ENCODE measurements at regions not wholly inside any gene's neighbourhood (a gene's known extent, or its start where the extent isn't known, plus 50 kb on each side); places are given as distances from the start of the nearest gene placed in this dataset.
A peak's percentile ranks its signal among the peaks of the same experiment; 100 is the strongest.

DNA sequence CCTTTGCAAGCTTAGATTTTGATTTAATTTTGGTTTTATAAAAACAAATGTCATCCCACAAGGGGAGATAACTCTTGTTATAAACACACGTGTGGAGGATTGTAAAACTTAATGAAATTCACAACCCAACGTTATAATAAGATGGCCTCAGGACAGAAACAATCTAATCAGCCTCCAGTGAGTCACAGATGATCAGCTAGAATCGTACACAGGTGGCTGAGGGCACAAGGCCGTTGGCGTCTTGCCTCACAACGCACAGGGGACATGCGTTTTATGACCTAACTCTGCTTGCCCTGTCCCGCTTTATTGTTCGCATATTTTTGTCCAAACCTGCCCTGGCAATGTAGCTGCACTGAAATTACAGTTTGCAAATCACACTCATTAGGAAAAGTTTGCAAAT, 121.9 kb upstream of the PDZRN3 start:
- no peaks in the 10 kb centered on the region for H3K27me3 ChIP-seq
- intact Hi-C loops (cut with DNase I), result no loop called here
- no peak for TF ChIP-seq POLR2A (IDR thresholded peaks at IDR 0.05)
- TF ChIP-seq, protein P1, sequence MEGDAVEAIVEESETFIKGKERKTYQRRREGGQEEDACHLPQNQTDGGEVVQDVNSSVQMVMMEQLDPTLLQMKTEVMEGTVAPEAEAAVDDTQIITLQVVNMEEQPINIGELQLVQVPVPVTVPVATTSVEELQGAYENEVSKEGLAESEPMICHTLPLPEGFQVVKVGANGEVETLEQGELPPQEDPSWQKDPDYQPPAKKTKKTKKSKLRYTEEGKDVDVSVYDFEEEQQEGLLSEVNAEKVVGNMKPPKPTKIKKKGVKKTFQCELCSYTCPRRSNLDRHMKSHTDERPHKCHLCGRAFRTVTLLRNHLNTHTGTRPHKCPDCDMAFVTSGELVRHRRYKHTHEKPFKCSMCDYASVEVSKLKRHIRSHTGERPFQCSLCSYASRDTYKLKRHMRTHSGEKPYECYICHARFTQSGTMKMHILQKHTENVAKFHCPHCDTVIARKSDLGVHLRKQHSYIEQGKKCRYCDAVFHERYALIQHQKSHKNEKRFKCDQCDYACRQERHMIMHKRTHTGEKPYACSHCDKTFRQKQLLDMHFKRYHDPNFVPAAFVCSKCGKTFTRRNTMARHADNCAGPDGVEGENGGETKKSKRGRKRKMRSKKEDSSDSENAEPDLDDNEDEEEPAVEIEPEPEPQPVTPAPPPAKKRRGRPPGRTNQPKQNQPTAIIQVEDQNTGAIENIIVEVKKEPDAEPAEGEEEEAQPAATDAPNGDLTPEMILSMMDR (IDR thresholded peaks at IDR 0.05), result no peak
- no peaks in the 10 kb centered on the region for H3K36me3 ChIP-seq
- H3K9me3 ChIP-seq, result no peaks in the 10 kb centered on the region
- 34 to 48% methylated on average over 9 of the region's 9 CpGs for WGBS, 2 donors
- H3K4me1 ChIP-seq, result peaks cover 0 to 29% (median 6%) of the 10 kb centered on the region in 3 donors
- peak overlapping the region in 1 of 4 donors; percentile 9 for H3K27ac ChIP-seq
- H3K4me3 ChIP-seq, result no peak overlapping the region
- DNase-seq, result no peak

DNA sequence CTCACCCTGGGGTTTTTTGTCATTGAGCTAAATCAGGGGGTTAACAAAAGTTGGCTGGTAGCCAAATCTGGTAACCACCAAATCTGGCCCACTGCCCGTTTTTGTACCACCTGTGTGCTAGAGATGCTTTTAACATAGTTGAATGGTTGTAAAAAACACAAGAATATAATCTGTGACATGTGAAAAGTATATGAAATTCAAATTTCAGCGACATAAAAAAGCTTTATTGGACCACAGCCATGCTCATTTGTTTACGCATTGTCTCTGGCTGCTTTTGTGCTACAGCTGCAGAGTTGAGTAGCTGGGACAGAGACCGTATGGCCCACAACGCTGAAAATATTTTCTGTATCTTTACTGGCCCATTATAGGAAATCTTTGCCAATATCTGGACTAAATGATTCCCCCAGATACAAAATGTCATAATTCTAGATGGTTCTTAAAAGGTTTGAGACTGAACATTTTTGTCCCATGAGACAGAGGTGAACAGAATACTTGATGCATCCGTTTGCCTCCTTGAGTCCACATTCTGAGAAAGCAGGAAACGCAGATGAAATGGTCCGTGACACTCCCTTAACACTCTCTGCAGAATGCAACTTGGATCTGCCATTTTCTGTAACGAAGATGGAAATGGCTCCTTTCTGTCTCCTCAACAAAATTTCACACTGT, 120.9 kb upstream of the PDZRN3 start:
- no peaks in the 10 kb centered on the region for H3K36me3 ChIP-seq
- TF ChIP-seq POLR2A (IDR thresholded peaks at IDR 0.05), result no peak
- TF ChIP-seq, protein P1 (IDR thresholded peaks at IDR 0.05), result no peak
- H3K27me3 ChIP-seq, result no peaks in the 10 kb centered on the region
- peak overlapping the region in 1 of 4 donors; percentile 4 for H3K27ac ChIP-seq
- peaks cover 0 to 29% (median 6%) of the 10 kb centered on the region in 3 donors for H3K4me1 ChIP-seq
- H3K9me3 ChIP-seq, result no peaks in the 10 kb centered on the region
- intact Hi-C loops (cut with DNase I), result no loop called here
- no peak overlapping the region for H3K4me3 ChIP-seq
- 61 to 63% methylated on average over 9 of the region's 9 CpGs for WGBS, 2 donors
- DNase-seq, result no peak

DNA sequence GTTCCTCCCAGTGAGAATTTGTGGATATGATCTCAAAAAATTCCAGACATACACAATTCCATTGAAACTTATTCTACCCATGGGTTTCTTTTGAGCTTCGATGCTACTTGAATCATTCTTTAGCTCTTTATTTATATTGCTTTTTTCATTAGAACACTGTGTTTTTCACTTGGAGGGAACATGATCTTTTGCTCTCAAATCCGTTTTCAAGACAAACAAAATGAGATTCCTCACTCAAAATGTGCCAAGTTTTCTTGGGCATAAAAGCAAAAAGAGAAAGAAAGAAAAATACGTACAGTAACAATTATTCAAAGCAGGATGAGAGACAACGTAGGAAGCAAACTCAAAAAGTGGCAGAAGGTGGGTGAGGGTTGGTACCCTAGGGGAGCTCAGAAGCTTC, 118.8 kb upstream of the PDZRN3 start:
- Histone ChIP-seq H3K36me3 (no peaks in the 10 kb centered on the region), H3K9me3 (no peaks in the 10 kb centered on the region), H3K27me3 (no peaks in the 10 kb centered on the region), H3K4me3 (no peak overlapping the region), H3K4me1 (peaks cover 0 to 29% (median 6%) of the 10 kb centered on the region in 3 donors), H3K27ac (peak overlapping the region in 2 of 4 donors; percentile 28 to 69)
- no peak for DNase-seq
- TF ChIP-seq POLR2A (IDR thresholded peaks at IDR 0.05), result no peak
- TF ChIP-seq, protein P1 (IDR thresholded peaks at IDR 0.05), result no peak
- intact Hi-C loops (cut with DNase I), result no loop called here
- 36 to 51% methylated on average over 4 of the region's 4 CpGs for WGBS, 2 donors

DNA sequence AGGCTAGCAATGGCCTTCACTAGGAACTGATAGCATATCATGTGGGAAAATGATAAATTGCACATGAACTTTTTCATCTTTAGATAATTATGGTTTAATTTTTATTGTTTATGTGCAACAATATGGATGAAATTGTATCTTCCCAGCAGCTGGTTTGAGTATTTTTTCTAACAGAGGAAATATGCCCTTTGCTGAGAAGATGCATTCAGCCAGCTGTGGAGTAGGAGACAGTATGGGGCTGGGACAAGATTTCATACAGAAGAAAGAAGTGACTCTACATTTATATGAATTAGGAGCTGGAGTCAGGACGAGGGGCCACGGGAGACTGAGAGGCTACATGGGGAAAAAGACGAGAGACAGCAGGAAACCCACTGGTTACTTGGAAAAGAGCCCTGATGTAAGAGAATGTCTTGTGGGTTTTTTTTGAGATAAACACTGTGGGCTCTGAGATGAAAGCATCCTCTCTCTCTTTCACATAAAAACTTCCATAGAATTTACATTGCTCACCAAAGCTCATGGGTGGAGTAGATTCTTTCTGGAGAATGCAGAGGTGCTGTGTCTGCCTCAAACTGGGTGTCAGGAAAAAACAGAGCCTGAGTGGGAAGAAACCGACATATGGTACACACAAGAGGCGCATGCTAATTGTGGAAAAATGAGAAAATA, 115.2 kb upstream of the PDZRN3 start:
- no peak overlapping the region for H3K27ac ChIP-seq
- intact Hi-C loops (cut with DNase I), result no loop called here
- H3K27me3 ChIP-seq, result no peaks in the 10 kb centered on the region
- 68 to 69% methylated on average over 5 of the region's 5 CpGs for WGBS, 2 donors
- no peak for DNase-seq
- no peak overlapping the region for H3K4me3 ChIP-seq
- H3K9me3 ChIP-seq, result no peaks in the 10 kb centered on the region
- no peaks in the 10 kb centered on the region for H3K36me3 ChIP-seq
- no peak for TF ChIP-seq POLR2A (IDR thresholded peaks at IDR 0.05)
- TF ChIP-seq, protein P1 (IDR thresholded peaks at IDR 0.05), result no peak
- peaks cover 0 to 7% (median 3%) of the 10 kb centered on the region in 3 donors for H3K4me1 ChIP-seq

DNA sequence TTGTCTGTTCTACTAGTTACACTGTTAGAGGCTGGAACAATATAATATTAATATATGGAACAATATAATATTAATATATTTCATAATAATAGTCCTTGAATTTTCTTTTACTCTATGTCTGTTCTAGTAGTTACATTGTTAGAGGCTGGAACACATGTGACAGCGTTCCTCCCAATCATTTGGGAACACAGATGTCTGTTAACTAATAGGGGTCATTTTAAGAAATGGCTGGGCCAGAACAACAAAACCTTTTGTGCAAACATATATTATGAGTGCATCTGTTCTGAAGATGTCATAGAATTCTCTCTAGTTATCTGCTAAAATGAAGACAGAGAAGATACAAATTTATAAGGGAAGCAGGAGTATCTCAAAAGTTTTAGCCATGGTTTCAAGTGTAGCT, 114.0 kb upstream of the PDZRN3 start:
- no peak for TF ChIP-seq POLR2A (IDR thresholded peaks at IDR 0.05)
- TF ChIP-seq, protein P1 (IDR thresholded peaks at IDR 0.05), result no peak
- WGBS, 2 donors, result 79 to 89% methylated on average over 1 of the region's 1 CpG
- H3K4me1 ChIP-seq, result peaks cover 0 to 1% (median 0%) of the 10 kb centered on the region in 3 donors
- intact Hi-C loops (cut with DNase I), result no loop called here
- H3K27ac ChIP-seq, result no peak overlapping the region
- no peaks in the 10 kb centered on the region for H3K36me3 ChIP-seq
- H3K27me3 ChIP-seq, result no peaks in the 10 kb centered on the region
- H3K9me3 ChIP-seq, result no peaks in the 10 kb centered on the region
- no peak for DNase-seq
- H3K4me3 ChIP-seq, result no peak overlapping the region

Measured in esophagus squamous epithelium (tissue), 5 donors.